ENCODE measurements at regions not wholly inside any gene's neighbourhood (a gene's known extent, or its start where the extent isn't known, plus 50 kb on each side); places are given as distances from the start of the nearest gene placed in this dataset.

DNA sequence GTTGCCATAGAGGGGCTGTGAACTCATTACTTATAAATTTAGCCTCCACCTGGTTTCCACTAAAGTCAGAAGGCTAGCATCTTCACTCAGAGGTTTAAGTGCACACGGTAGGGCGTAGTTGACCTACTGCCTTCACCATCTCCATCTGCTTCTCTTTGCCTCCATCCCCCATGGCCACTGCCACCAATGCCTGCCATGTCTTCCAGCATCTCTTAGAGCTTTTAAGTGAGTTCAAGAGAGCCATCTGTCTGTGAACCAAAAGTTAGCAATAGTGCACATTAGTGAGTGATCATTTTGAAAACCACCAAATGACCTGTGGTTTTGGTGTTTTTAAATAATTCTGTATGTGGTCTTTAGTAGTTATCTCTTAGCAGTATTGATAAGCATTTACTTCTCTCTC is 102.0 kb downstream of the DMRTA1 start:
- Histone ChIP-seq H3K9me3 (ENCODE audit: low read depth, low read length) (no peaks in the 10 kb centered on the region), H3K36me3 (ENCODE audit: insufficient read depth, low read length) (no peaks in the 10 kb centered on the region)

GRCh38 chr9:22574740-22575139 is 128.1 kb downstream of the DMRTA1 start:
- no peak for TF ChIP-seq FOXP2 (optimal IDR thresholded peaks at IDR 0.05; ENCODE audit: control extremely low read depth, extremely low read length, insufficient read depth)
- TF ChIP-seq EZH2 (IDR thresholded peaks at IDR 0.05) = no peak
- no peak for TF ChIP-seq POLR2AphosphoS5 (IDR thresholded peaks at IDR 0.05; ENCODE audit: borderline replicate concordance, low read depth, low read length)
- Histone ChIP-seq H3K27ac (no peak overlapping the region), H3K4me3 (no peak overlapping the region), H3K9me3 (ENCODE audit: low read depth, low read length) (no peaks in the 10 kb centered on the region), H3K9ac (ENCODE audit: insufficient read length) (no peak overlapping the region), H3K36me3 (ENCODE audit: insufficient read depth, low read length) (no peaks in the 10 kb centered on the region)
- no peak for DNase-seq (ENCODE audit: low read depth, low spot score)

More for the DNA sequence above, 102.0 kb downstream of the DMRTA1 start:
- Histone ChIP-seq H3K4me3 (no peak overlapping the region), H3K27ac (no peak overlapping the region), H3K9ac (ENCODE audit: insufficient read length) (no peak overlapping the region)
- no peak for DNase-seq (ENCODE audit: low read depth, low spot score)
- TF ChIP-seq FOXP2 (optimal IDR thresholded peaks at IDR 0.05; ENCODE audit: control extremely low read depth, extremely low read length, insufficient read depth) = no peak
- TF ChIP-seq EZH2 (IDR thresholded peaks at IDR 0.05) = no peak
- TF ChIP-seq POLR2AphosphoS5 (IDR thresholded peaks at IDR 0.05; ENCODE audit: borderline replicate concordance, low read depth, low read length) = no peak

GRCh38 chr9:22580788-22581187 is 134.2 kb downstream of the DMRTA1 start:
- no peak for TF ChIP-seq EZH2 (IDR thresholded peaks at IDR 0.05)
- TF ChIP-seq POLR2AphosphoS5 (IDR thresholded peaks at IDR 0.05; ENCODE audit: borderline replicate concordance, low read depth, low read length) = no peak
- TF ChIP-seq FOXP2 (optimal IDR thresholded peaks at IDR 0.05; ENCODE audit: control extremely low read depth, extremely low read length, insufficient read depth) = no peak
- DNase-seq (ENCODE audit: low read depth, low spot score) = no peak
- H3K27ac ChIP-seq = no peak overlapping the region
- H3K4me3 ChIP-seq = no peak overlapping the region
- H3K9me3 ChIP-seq (ENCODE audit: low read depth, low read length) = no peaks in the 10 kb centered on the region
- H3K9ac ChIP-seq (ENCODE audit: insufficient read length) = no peak overlapping the region
- no peaks in the 10 kb centered on the region for H3K36me3 ChIP-seq (ENCODE audit: insufficient read depth, low read length)

GRCh38 chr9:22582221-22582620 is 135.6 kb downstream of the DMRTA1 start:
- no peak for TF ChIP-seq FOXP2 (optimal IDR thresholded peaks at IDR 0.05; ENCODE audit: control extremely low read depth, extremely low read length, insufficient read depth)
- TF ChIP-seq POLR2AphosphoS5 (IDR thresholded peaks at IDR 0.05; ENCODE audit: borderline replicate concordance, low read depth, low read length) = no peak
- TF ChIP-seq EZH2 (IDR thresholded peaks at IDR 0.05) = no peak
- Histone ChIP-seq H3K27ac (no peak overlapping the region), H3K9ac (ENCODE audit: insufficient read length) (no peak overlapping the region), H3K36me3 (ENCODE audit: insufficient read depth, low read length) (no peaks in the 10 kb centered on the region), H3K9me3 (ENCODE audit: low read depth, low read length) (no peaks in the 10 kb centered on the region), H3K4me3 (no peak overlapping the region)
- no peak for DNase-seq (ENCODE audit: low read depth, low spot score)

DNA sequence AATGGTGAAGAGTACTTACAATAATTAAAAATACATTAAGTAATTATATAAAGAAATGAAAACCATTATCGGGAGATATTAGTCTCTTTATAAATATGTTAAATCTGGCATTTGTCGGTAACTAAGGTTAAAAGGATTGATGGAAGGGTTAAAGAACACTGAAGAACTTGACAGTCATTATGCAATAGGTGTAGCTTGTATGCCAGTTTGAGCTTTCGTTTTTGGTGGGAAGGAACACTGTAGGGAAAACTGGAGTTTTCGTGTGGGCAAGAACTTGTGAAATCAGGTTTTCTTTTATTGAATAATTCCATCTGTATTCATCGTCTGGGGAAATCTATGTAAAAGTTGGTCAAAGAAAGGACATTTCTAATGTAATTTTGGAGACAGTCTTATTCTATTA is 142.3 kb downstream of the DMRTA1 start:
- no peak for DNase-seq (ENCODE audit: low read depth, low spot score)
- no peak for TF ChIP-seq EZH2 (IDR thresholded peaks at IDR 0.05)
- Histone ChIP-seq H3K4me3 (no peak overlapping the region), H3K36me3 (ENCODE audit: insufficient read depth, low read length) (no peaks in the 10 kb centered on the region), H3K27ac (no peak overlapping the region), H3K9me3 (ENCODE audit: low read depth, low read length) (no peaks in the 10 kb centered on the region), H3K9ac (ENCODE audit: insufficient read length) (no peak overlapping the region)

GRCh38 chr9:22590336-22591033 is 143.9 kb downstream of the DMRTA1 start:
- no peak overlapping the region for H3K27ac ChIP-seq
- no peak overlapping the region for H3K9ac ChIP-seq (ENCODE audit: insufficient read length)
- DNase-seq (ENCODE audit: low read depth, low spot score) = no peak
- H3K4me3 ChIP-seq = no peak overlapping the region
- no peaks in the 10 kb centered on the region for H3K36me3 ChIP-seq (ENCODE audit: insufficient read depth, low read length)
- TF ChIP-seq POLR2AphosphoS5 (IDR thresholded peaks at IDR 0.05; ENCODE audit: borderline replicate concordance, low read depth, low read length) = no peak
- TF ChIP-seq FOXP2 (optimal IDR thresholded peaks at IDR 0.05; ENCODE audit: control extremely low read depth, extremely low read length, insufficient read depth) = no peak
- no peak for TF ChIP-seq EZH2 (IDR thresholded peaks at IDR 0.05)
- no peaks in the 10 kb centered on the region for H3K9me3 ChIP-seq (ENCODE audit: low read depth, low read length)

- Histone ChIP-seq H3K27ac (no peak overlapping the region), H3K4me3 (no peak overlapping the region), H3K9me3 (ENCODE audit: low read depth, low read length) (no peaks in the 10 kb centered on the region), H3K9ac (ENCODE audit: insufficient read length) (no peak overlapping the region), H3K36me3 (ENCODE audit: insufficient read depth, low read length) (no peaks in the 10 kb centered on the region)
- no peak for DNase-seq (ENCODE audit: low read depth, low spot score)
- TF ChIP-seq EZH2 (IDR thresholded peaks at IDR 0.05) (no peak), FOXP2 (optimal IDR thresholded peaks at IDR 0.05; ENCODE audit: control extremely low read depth, extremely low read length, insufficient read depth) (no peak), POLR2AphosphoS5 (IDR thresholded peaks at IDR 0.05; ENCODE audit: borderline replicate concordance, low read depth, low read length) (no peak)
Measured at GRCh38 chr9:22595805-22596204, 149.2 kb downstream of the DMRTA1 start.

DNA sequence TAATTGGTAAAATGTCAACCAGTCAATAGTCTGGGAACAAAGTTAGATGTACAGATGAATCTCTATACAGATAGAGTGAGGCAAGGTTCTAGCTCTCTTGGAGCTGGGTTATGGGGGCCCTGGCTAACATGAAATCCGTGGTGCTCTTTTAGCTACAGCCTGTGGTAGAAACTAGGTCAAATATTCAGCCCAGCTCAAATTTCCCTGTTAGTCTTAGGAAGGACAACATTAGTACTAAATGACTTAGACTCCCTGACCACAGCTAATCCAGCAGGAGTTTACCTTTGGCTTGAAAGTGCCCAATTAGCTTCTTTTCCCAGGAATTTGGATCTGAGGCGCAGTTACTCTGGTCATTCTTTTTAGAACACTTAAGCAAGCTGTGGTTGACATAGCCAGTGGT is 170.5 kb downstream of the DMRTA1 start:
- no peaks in the 10 kb centered on the region for H3K36me3 ChIP-seq (ENCODE audit: insufficient read depth, low read length)
- DNase-seq (ENCODE audit: low read depth, low spot score) = no peak
- H3K9ac ChIP-seq (ENCODE audit: insufficient read length) = no peak overlapping the region
- no peak overlapping the region for H3K4me3 ChIP-seq
- no peak for TF ChIP-seq EZH2 (IDR thresholded peaks at IDR 0.05)
- no peak for TF ChIP-seq FOXP2 (optimal IDR thresholded peaks at IDR 0.05; ENCODE audit: control extremely low read depth, extremely low read length, insufficient read depth)
- TF ChIP-seq POLR2AphosphoS5 (IDR thresholded peaks at IDR 0.05; ENCODE audit: borderline replicate concordance, low read depth, low read length) = no peak
- H3K9me3 ChIP-seq (ENCODE audit: low read depth, low read length) = no peaks in the 10 kb centered on the region
- no peak overlapping the region for H3K27ac ChIP-seq

GRCh38 chr9:22622815-22623214 is 176.2 kb downstream of the DMRTA1 start:
- H3K4me3 ChIP-seq = no peak overlapping the region
- TF ChIP-seq FOXP2 (optimal IDR thresholded peaks at IDR 0.05; ENCODE audit: control extremely low read depth, extremely low read length, insufficient read depth) = no peak
- TF ChIP-seq EZH2 (IDR thresholded peaks at IDR 0.05) = no peak
- no peaks in the 10 kb centered on the region for H3K36me3 ChIP-seq (ENCODE audit: insufficient read depth, low read length)
- no peak overlapping the region for H3K9ac ChIP-seq (ENCODE audit: insufficient read length)
- DNase-seq (ENCODE audit: low read depth, low spot score) = no peak
- no peak overlapping the region for H3K27ac ChIP-seq
- no peaks in the 10 kb centered on the region for H3K9me3 ChIP-seq (ENCODE audit: low read depth, low read length)
